Caco-2 (cell line): ENCODE measurements at regions not wholly inside any gene's neighbourhood (a gene's known extent, or its start where the extent isn't known, plus 50 kb on each side); places are given as distances from the start of the nearest gene placed in this dataset.

Source experiments
- BruUV-seq: library from RNA; stranded (reverse); fragments of 400-500 nt; replicated peaks from 2 replicates; lab custom pipeline; 2021; lab: Mats Ljungman, UMichigan
- CTCF ChIA-PET: fragments of 300-600 bp; sonication (Branson Sonifier 250); formaldehyde crosslinking; loops from one replicate; lab custom pipeline; 2022; ENCODE audit warnings: antibody characterized with exemption; lab: Charles Lee
- POLR2A ChIA-PET: fragments of 300-600 bp; sonication (Branson Sonifier 250); formaldehyde crosslinking; loops from one replicate; lab custom pipeline; 2022; ENCODE audit warnings: antibody characterized with exemption; lab: Charles Lee
- DNase-seq, 2 experiments: peaks; one replicate each; pipeline versions ENCODE4 v3.0.0 to v3.0.0-alpha.2; 2020 to 2022
- H3K27me3 ChIP-seq: replicated peaks from 2 replicates; pipeline ENCODE4 v1.6.0; 2011; ENCODE audit warnings: low read length; ENCODE audit not compliant: control insufficient read depth, insufficient read depth
- H3K36me3 ChIP-seq: 2 replicates; pipeline ENCODE4 v1.5.1; 2011; ENCODE audit warnings: low read length; ENCODE audit not compliant: control insufficient read depth, insufficient read depth
- H3K4me1 ChIP-seq: fragments of 250-450 bp; sonication (Bioruptor Pico); 2 replicates; pipeline ENCODE4 v1.5.1; 2020; ENCODE audit warnings: mild to moderate bottlenecking
- H3K4me3 ChIP-seq: 2 replicates; pipeline ENCODE4 v1.5.1; 2011; ENCODE audit warnings: low read depth, mild to moderate bottlenecking, control low read depth, low read length
- H3K9me3 ChIP-seq: fragments of 250-450 bp; sonication (Bioruptor Pico); 2 replicates; pipeline ENCODE4 v1.5.1; 2020; ENCODE audit warnings: mild to moderate bottlenecking, moderate library complexity
- H3K27ac Mint-ChIP-seq: one replicate; pipeline ENCODE4 v1.8.0; 2022; ENCODE audit warnings: mixed read lengths; ENCODE audit not compliant: unreplicated experiment
- H3K27me3 Mint-ChIP-seq: one replicate; pipeline ENCODE4 v1.8.0; 2022; ENCODE audit warnings: mixed read lengths; ENCODE audit not compliant: insufficient read depth, unreplicated experiment
- H3K36me3 Mint-ChIP-seq: one replicate; pipeline ENCODE4 v1.8.0; 2022; ENCODE audit warnings: mild to moderate bottlenecking, mixed read lengths; ENCODE audit not compliant: insufficient read depth, unreplicated experiment
- H3K4me1 Mint-ChIP-seq: one replicate; pipeline ENCODE4 v1.8.0; 2022; ENCODE audit warnings: low read depth, mixed read lengths; ENCODE audit not compliant: unreplicated experiment
- H3K4me3 Mint-ChIP-seq: one replicate; pipeline ENCODE4 v1.8.0; 2022; ENCODE audit warnings: mild to moderate bottlenecking, moderate library complexity, mixed read lengths; ENCODE audit not compliant: unreplicated experiment
- H3K9me3 Mint-ChIP-seq: one replicate; pipeline ENCODE4 v1.8.0; 2022; ENCODE audit warnings: mixed read lengths; ENCODE audit not compliant: unreplicated experiment
- intact Hi-C: fragments of 100-400 bp; cut with micrococcal nuclease; formaldehyde crosslinking; loops from one replicate; pipeline ENCODE4 v1.10.0; 2022; ENCODE audit not compliant: unreplicated experiment
- TF ChIP-seq, protein P1 (sequence below), 2 experiments: fragments of 200-600 bp in 1 of 2; IDR thresholded peaks; 1 replicate in 1 of 2; 2 replicates in 1 of 2; pipeline versions ENCODE4 v1.5.1 to v1.8.0; 2011 to 2022; ENCODE audit warnings: antibody characterized with exemption in 1 of 2, control low read depth in 1 of 2, inconsistent platforms in 1 of 2, low read depth in 1 of 2, low read length in 1 of 2, mild to moderate bottlenecking in 1 of 2, moderate library complexity in 1 of 2; ENCODE audit not compliant: insufficient read depth in 1 of 2, severe bottlenecking in 1 of 2, unreplicated experiment in 1 of 2

- no peaks in the 10 kb centered on the region for H3K27me3 Mint-ChIP-seq
- Histone ChIP-seq H3K4me1 (no peaks in the 10 kb centered on the region), H3K27me3 (no peaks in the 10 kb centered on the region), H3K9me3 (no peaks in the 10 kb centered on the region), H3K4me3 (no peak overlapping the region), H3K36me3 (no peaks in the 10 kb centered on the region)
- no peaks in the 10 kb centered on the region for H3K9me3 Mint-ChIP-seq
- H3K27ac Mint-ChIP-seq = no peak overlapping the region
- no peaks in the 10 kb centered on the region for H3K36me3 Mint-ChIP-seq
- CTCF ChIA-PET = no interaction called here
- BruUV-seq = no TSS peak
- no peaks in the 10 kb centered on the region for H3K4me1 Mint-ChIP-seq
- intact Hi-C loops = no loop called here
- DNase-seq = no peak
- no peak overlapping the region for H3K4me3 Mint-ChIP-seq
- TF ChIP-seq, protein P1, sequence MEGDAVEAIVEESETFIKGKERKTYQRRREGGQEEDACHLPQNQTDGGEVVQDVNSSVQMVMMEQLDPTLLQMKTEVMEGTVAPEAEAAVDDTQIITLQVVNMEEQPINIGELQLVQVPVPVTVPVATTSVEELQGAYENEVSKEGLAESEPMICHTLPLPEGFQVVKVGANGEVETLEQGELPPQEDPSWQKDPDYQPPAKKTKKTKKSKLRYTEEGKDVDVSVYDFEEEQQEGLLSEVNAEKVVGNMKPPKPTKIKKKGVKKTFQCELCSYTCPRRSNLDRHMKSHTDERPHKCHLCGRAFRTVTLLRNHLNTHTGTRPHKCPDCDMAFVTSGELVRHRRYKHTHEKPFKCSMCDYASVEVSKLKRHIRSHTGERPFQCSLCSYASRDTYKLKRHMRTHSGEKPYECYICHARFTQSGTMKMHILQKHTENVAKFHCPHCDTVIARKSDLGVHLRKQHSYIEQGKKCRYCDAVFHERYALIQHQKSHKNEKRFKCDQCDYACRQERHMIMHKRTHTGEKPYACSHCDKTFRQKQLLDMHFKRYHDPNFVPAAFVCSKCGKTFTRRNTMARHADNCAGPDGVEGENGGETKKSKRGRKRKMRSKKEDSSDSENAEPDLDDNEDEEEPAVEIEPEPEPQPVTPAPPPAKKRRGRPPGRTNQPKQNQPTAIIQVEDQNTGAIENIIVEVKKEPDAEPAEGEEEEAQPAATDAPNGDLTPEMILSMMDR (IDR thresholded peaks at IDR 0.05; ENCODE audit: insufficient read depth in 1 of 2, low read depth in 1 of 2, low read length in 1 of 2, severe bottlenecking in 1 of 2, unreplicated experiment in 1 of 2) = no peak
- POLR2A ChIA-PET = no interaction called here
Measured at GRCh38 chr1:55626326-55626725, 411.2 kb upstream of the USP24 start.

DNA sequence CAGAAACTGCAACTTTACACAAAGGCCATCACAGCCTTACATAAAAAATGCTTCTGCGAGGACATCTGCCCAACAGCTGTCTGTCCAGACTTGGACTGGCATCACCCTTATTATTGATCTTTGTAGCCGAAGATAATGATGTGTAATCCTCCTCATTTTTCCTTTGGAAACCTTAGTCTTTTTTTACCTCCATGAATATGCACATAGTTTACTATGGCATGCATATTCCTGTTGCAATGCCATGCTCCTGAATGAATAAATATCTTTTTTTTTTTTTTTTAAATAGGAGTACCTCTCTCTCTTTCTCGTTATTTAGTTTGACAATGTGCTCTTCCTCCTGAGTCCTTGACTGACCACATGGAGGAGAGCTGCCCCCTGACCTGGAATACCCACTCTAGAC, 409.6 kb upstream of the USP24 start:
- Mint-ChIP-seq H3K4me3 (no peak overlapping the region), H3K27ac (no peak overlapping the region), H3K9me3 (peaks cover 4% of the 10 kb centered on the region), H3K4me1 (peaks cover 3% of the 10 kb centered on the region), H3K27me3 (no peaks in the 10 kb centered on the region), H3K36me3 (no peaks in the 10 kb centered on the region)
- intact Hi-C loops = no loop called here
- TF ChIP-seq, protein P1 (IDR thresholded peaks at IDR 0.05; ENCODE audit: insufficient read depth in 1 of 2, low read depth in 1 of 2, low read length in 1 of 2, severe bottlenecking in 1 of 2, unreplicated experiment in 1 of 2) = no peak
- no peaks in the 10 kb centered on the region for H3K27me3 ChIP-seq
- no peaks in the 10 kb centered on the region for H3K36me3 ChIP-seq
- no TSS peak for BruUV-seq
- no peaks in the 10 kb centered on the region for H3K9me3 ChIP-seq
- CTCF ChIA-PET = no interaction called here
- no peaks in the 10 kb centered on the region for H3K4me1 ChIP-seq
- no peak for DNase-seq
- H3K4me3 ChIP-seq = no peak overlapping the region
- POLR2A ChIA-PET = no interaction called here

DNA sequence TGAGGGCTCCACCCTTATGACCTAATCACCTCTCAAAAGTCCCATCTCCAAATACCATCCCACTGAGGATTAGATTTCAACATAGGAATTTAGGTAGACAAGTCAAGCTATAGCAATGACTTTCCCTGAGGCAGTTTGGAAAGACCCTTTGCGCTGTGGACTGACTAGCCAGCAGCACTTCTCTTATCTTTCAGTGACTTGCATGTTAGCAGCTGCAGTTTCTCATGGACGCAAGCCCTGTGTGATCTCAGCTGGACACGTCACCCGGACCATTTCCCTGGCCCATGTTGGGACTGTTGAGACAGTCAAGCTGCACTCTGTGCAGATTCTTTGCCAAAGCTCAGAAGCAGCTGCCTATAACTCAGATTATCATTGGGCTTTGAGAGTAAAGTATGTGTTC, 408.1 kb upstream of the USP24 start:
- Histone ChIP-seq H3K4me3 (no peak overlapping the region), H3K9me3 (no peaks in the 10 kb centered on the region), H3K36me3 (no peaks in the 10 kb centered on the region), H3K4me1 (peaks cover 2% of the 10 kb centered on the region), H3K27me3 (no peaks in the 10 kb centered on the region)
- H3K9me3 Mint-ChIP-seq = peaks cover 7% of the 10 kb centered on the region
- H3K27ac Mint-ChIP-seq = no peak overlapping the region
- peaks cover 5% of the 10 kb centered on the region for H3K4me1 Mint-ChIP-seq
- BruUV-seq = no TSS peak
- TF ChIP-seq, protein P1 (IDR thresholded peaks at IDR 0.05; ENCODE audit: insufficient read depth in 1 of 2, low read depth in 1 of 2, low read length in 1 of 2, severe bottlenecking in 1 of 2, unreplicated experiment in 1 of 2) = no peak
- POLR2A ChIA-PET = no interaction called here
- CTCF ChIA-PET = no interaction called here
- intact Hi-C loops = no loop called here
- H3K27me3 Mint-ChIP-seq = no peaks in the 10 kb centered on the region
- DNase-seq = no peak
- H3K4me3 Mint-ChIP-seq = no peak overlapping the region
- no peaks in the 10 kb centered on the region for H3K36me3 Mint-ChIP-seq
